Stomach smooth muscle (tissue), 2 donors: ENCODE measurements at regions not wholly inside any gene's neighbourhood (a gene's known extent, or its start where the extent isn't known, plus 50 kb on each side); places are given as distances from the start of the nearest gene placed in this dataset.

ENCODE experiments used
- H3K27ac ChIP-seq: one replicate; pipeline ENCODE4 v1.7.0; 2013; ENCODE audit warnings: mild to moderate bottlenecking, low read length, inconsistent platforms
- H3K27me3 ChIP-seq, 2 donors: one replicate each; pipeline ENCODE4 v1.7.0; 2013; ENCODE audit warnings: low read length in 2 of 2; ENCODE audit not compliant: insufficient read depth in 2 of 2, control insufficient read depth in 1 of 2
- H3K36me3 ChIP-seq, 2 donors: one replicate each; pipeline ENCODE4 v1.7.0; 2013; ENCODE audit warnings: low read length in 2 of 2; ENCODE audit not compliant: control insufficient read depth in 2 of 2, insufficient read depth in 2 of 2
- H3K4me1 ChIP-seq: one replicate; pipeline ENCODE4 v1.7.0; 2013; ENCODE audit warnings: low read length; ENCODE audit not compliant: control insufficient read depth, insufficient read depth
- H3K4me3 ChIP-seq, 2 donors: one replicate each; pipeline ENCODE4 v1.7.0; 2013; ENCODE audit warnings: low read length in 2 of 2
- H3K9ac ChIP-seq, 2 donors: one replicate each; pipeline ENCODE4 v1.7.0; 2013; ENCODE audit warnings: low read length in 2 of 2, mild to moderate bottlenecking in 1 of 2
- H3K9me3 ChIP-seq, 2 donors: one replicate each; pipeline ENCODE4 v1.7.0; 2013; ENCODE audit warnings: low read length in 2 of 2; ENCODE audit not compliant: control insufficient read depth in 2 of 2
- donor health status: healthy.
- donor health status: Pancreatic carcinoma.

DNA sequence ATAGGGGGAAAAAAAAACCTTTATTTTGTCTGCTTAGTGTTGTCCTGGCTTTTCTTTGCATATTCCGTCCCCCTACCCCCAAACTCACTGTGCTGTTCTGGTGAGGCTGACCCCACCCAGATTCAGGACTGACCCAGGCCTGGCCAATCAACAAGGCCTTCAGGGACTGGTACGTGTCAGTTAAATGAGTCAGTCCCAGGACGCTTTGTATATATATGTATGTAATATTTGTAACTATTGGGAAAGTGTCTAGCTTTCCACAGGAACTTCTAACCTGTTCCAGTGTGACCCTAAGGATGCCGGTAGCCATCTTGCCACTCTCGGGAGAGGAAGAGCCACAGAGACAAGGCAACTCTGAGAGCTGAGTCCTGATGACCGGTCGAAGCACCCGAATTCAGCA is 107.4 kb downstream of the VCPKMT start:
- no peak overlapping the region for H3K9ac ChIP-seq
- H3K36me3 ChIP-seq: no peaks in the 10 kb centered on the region
- no peaks in the 10 kb centered on the region for H3K9me3 ChIP-seq
- no peak overlapping the region for H3K27ac ChIP-seq
- H3K27me3 ChIP-seq: no peaks in the 10 kb centered on the region
- H3K4me3 ChIP-seq: no peak overlapping the region
- H3K4me1 ChIP-seq: no peaks in the 10 kb centered on the region

DNA sequence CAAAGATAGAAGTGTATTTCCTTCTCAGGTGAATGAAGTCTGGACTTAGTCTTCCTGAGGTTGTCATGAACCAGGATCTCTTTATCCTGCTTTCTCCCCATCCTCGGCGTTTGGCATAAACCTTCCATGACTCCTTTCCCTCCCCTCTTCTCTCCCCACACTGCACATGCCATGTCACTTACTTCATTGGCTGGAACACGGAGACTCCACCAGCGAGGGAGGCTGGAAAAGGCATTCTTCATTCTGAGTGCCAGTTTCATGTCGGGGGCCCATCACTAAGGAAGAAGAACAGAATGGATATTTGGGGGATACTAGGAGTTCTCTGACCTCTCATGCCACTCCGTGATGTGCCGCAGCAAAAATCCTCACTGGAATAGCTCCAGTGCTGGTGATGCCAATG is 105.6 kb downstream of the VCPKMT start:
- Histone ChIP-seq H3K9me3 (no peaks in the 10 kb centered on the region), H3K27ac (no peak overlapping the region), H3K36me3 (no peaks in the 10 kb centered on the region), H3K27me3 (no peaks in the 10 kb centered on the region), H3K9ac (no peak overlapping the region), H3K4me1 (no peaks in the 10 kb centered on the region), H3K4me3 (no peak overlapping the region)

DNA sequence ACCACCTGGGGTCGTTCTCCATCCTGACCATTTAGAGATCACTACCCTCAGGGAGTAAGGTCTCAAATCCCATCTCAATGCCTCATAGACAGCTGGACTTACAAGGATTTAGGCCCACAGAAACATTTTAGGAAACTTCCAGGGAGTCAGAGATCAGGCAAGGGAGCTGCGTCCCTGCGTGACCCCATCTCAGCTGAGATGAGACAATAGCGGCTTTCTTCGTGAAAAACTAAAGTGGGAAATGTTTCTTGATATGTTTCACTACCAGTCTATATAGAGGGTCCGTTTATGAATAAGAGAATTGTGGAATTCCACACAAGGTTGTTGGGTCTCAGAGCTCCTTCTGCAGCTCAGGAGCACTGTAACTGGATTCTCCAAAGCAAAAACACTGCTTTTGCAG is 105.1 kb downstream of the VCPKMT start:
- H3K27ac ChIP-seq: no peak overlapping the region
- no peak overlapping the region for H3K4me3 ChIP-seq
- H3K9me3 ChIP-seq: no peaks in the 10 kb centered on the region
- H3K4me1 ChIP-seq: no peaks in the 10 kb centered on the region
- no peaks in the 10 kb centered on the region for H3K36me3 ChIP-seq
- no peaks in the 10 kb centered on the region for H3K27me3 ChIP-seq
- H3K9ac ChIP-seq: no peak overlapping the region

DNA sequence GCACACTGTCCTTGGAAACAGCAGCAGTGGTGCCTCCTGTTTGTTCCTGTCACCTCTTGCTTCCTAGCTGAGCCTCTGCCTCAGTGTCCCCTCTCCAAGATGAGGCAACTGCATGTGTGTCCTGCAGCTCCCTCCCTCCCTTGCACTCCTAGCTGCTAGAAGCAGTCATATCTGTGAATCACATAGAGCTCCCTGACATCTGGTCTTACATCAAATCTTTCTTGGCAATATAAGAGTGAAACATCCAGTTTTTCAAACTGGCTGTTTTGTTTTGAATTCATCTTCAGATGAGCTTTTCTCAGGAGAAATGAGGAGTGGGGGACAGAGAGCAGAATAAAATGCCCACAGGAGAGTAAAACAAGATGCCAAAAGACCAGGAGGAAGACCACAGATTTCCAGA is 103.7 kb downstream of the VCPKMT start:
- Histone ChIP-seq H3K9ac (no peak overlapping the region), H3K36me3 (no peaks in the 10 kb centered on the region), H3K27me3 (no peaks in the 10 kb centered on the region), H3K27ac (no peak overlapping the region), H3K4me1 (no peaks in the 10 kb centered on the region), H3K4me3 (no peak overlapping the region), H3K9me3 (no peaks in the 10 kb centered on the region)

DNA sequence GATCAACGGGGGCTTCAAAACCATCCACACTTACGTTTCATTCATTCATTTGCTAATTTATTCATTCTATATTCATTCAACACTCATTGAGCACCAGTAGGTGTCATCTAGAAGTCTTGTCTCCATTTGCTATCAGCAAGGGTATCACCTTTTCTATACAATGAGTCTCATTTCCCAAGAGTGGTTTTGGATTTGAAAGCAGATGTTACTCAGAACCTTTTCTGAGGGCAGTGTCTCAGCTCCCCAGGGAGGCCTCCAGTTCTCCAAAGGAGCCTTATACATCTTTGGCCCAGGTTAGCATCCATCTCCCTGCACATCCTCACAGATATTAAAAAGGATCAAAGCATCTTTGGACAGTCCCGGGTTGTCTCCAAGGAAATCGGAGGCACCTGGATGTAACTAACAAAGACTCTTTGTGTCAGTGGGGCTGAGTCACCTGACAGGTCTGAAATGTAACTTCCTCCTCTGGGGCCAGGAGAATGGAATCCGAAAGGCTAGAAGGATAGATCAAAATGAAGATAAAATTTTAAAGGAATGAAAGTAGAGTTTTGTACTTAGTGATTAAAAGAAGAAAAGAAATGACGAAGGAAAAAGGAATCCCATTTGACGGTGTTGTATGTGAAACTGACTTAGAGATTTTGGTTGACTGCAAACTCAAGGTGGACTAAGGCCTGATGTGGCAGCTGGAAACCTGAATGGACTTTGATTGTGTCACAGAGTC is 103.0 kb downstream of the VCPKMT start:
- H3K27me3 ChIP-seq: no peaks in the 10 kb centered on the region
- H3K4me1 ChIP-seq: peaks cover 7% of the 10 kb centered on the region
- no peak overlapping the region for H3K27ac ChIP-seq
- no peak overlapping the region for H3K9ac ChIP-seq
- H3K36me3 ChIP-seq: no peaks in the 10 kb centered on the region
- H3K4me3 ChIP-seq: no peak overlapping the region
- H3K9me3 ChIP-seq: no peaks in the 10 kb centered on the region

DNA sequence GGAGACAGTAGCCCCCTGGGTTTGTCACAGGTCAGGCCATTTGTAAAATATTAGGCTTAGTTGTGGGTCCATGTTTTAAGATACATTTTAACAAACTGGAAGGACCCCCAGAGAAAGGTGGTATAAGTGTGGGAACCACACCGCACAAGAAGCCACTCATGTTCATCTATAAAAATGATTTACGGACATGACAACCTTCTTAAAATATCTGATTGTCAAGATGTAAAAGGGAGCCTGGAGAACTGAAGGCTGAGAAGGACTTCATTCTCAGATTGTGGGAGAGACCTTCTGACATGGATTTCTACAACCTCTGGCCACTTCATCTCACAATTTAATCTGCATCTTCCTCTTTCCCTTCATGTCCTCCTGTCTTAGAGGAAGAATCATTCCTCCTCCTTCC is 102.4 kb downstream of the VCPKMT start:
- Histone ChIP-seq H3K36me3 (no peaks in the 10 kb centered on the region), H3K4me3 (no peak overlapping the region), H3K9ac (no peak overlapping the region), H3K9me3 (no peaks in the 10 kb centered on the region), H3K27me3 (no peaks in the 10 kb centered on the region), H3K4me1 (peaks cover 12% of the 10 kb centered on the region), H3K27ac (no peak overlapping the region)

DNA sequence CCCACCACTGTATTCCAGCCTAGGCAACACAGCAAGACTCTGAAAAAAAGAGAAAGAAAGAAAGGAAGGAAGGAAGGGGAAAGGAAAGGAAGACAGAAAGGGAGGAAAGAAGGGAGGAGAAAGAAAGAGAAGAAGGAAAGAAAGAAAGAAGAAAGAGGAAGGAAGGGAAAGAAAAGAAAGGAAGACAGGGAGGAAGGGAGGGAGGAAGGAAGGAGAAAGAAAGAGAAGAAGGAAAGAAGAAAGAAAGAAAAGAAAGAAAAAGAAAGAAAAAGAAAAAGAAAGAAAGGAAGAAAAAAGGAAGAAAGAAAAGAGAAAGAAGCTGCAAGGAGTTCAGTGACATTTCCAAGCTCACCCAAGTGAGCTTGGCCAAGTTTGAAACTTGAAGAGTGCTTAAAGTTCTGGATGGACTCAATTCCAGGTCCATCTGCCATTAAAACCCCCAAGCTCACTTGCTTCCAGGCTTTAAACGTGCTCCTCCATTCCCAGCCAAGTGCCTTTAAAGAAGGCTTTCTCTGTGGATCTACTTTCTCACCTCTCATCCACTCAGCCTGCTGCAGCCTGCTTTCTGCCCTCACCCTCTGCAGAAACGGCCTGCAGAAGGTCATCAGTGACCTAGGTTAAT is 101.5 kb downstream of the VCPKMT start:
- H3K27me3 ChIP-seq: no peaks in the 10 kb centered on the region
- no peak overlapping the region for H3K4me3 ChIP-seq
- no peak overlapping the region for H3K27ac ChIP-seq

DNA sequence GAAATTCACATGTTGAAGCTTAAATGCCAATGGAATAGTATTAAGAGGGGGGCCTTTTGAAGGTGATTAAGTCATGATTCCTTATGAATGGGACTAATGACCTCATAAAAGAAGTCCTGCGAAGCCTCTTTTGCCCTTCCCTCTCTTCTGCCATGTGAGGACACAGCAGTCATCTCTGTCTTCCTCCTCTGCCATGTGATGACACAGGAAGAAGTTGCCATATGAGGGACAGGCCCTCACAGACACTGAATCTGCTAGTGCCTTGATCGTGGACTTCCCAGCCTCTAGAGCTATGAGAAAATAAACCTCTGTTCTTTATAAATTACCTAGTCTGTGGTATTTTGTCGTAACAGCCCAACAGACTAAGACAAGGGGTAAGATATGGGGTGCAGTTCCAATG is 100.7 kb downstream of the VCPKMT start:
- Histone ChIP-seq H3K27me3 (no peaks in the 10 kb centered on the region), H3K4me1 (peaks cover 12% of the 10 kb centered on the region), H3K4me3 (no peak overlapping the region), H3K36me3 (no peaks in the 10 kb centered on the region), H3K9ac (no peak overlapping the region), H3K27ac (no peak overlapping the region), H3K9me3 (peaks cover 0 to 3% of the 10 kb centered on the region in 2 donors)

More for the DNA sequence above, 101.5 kb downstream of the VCPKMT start:
- H3K9me3 ChIP-seq: no peaks in the 10 kb centered on the region
- H3K4me1 ChIP-seq: peaks cover 12% of the 10 kb centered on the region
- H3K36me3 ChIP-seq: no peaks in the 10 kb centered on the region
- no peak overlapping the region for H3K9ac ChIP-seq

DNA sequence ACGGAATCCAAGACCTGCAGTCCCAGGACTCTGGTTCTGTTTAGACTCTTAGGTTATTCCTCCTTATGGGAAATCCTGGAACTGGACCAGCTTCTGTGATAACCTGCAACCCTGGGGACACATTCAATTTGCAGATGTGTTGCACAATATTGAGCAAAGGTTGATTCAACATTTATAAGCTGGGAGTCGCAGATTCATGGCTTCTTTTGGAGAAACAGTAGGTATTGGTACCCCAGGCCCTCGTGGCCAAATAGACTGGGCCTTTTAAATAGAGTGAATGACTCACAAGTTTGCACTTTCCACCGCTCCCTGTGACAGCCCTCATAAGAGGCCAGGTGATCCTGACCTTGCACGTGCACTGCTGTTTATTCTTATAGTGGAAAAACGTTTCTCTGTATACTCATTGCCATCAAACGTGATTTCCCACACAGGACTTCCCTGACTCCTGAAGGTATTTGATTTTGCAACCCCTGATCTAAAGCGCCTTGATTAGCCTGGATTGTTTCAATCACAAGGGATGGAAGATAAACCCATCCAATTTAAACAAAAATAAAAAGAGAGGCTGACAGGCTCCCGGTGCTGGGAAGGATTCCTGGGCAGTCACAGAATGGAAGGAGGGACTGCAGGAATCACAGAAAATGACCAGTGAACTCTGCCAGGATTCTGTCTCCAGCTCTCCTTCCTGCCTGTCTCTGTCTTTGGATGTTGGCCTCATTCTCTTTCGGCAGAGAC is 98.0 kb downstream of the VCPKMT start:
- Histone ChIP-seq H3K4me3 (no peak overlapping the region), H3K27ac (peak overlapping the region; percentile 49), H3K4me1 (peaks cover 15% of the 10 kb centered on the region), H3K36me3 (no peaks in the 10 kb centered on the region), H3K9ac (peak overlapping the region in 1 of 2 donors; percentile 31), H3K27me3 (no peaks in the 10 kb centered on the region), H3K9me3 (peaks cover 0 to 3% of the 10 kb centered on the region in 2 donors)

DNA sequence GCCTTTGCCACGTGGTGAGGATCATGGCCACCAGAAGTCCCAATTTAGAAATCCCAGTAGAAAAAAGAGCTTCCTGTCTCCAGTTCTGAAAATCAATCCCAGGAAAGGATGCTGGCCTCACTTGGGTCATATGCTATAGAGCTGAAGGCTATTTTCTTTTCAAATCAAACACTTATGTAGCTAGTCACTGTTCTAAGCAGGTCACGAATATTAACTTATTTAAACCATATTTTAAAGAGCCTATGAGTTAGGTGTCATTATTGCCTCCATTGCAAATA is 97.5 kb downstream of the VCPKMT start:
- H3K9ac ChIP-seq: peak overlapping the region in 1 of 2 donors; percentile 31

DNA sequence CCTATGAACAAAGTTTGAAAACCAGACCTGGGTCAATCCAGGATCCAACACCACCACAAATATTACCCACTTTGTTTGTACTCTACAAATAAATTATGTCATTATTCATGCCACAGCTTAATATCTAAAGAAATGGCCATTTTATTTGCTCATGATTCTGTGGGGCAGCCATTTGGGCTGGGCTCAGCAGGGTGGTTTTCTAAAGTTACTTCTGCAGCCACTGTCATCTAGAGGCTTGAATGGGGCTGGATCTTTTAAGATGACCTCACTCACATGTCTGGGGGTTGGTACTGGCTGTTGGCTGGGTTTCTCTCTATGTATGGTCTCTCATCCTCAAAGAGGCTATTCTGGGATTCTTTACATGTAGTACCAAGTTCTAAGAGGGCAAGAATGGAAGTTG is 96.2 kb downstream of the VCPKMT start:
- Histone ChIP-seq H3K4me1 (peaks cover 22% of the 10 kb centered on the region), H3K27ac (no peak overlapping the region), H3K9ac (no peak overlapping the region), H3K36me3 (no peaks in the 10 kb centered on the region), H3K9me3 (peaks cover 0 to 3% of the 10 kb centered on the region in 2 donors), H3K27me3 (no peaks in the 10 kb centered on the region), H3K4me3 (no peak overlapping the region)

More for the DNA sequence above, 97.5 kb downstream of the VCPKMT start:
- Histone ChIP-seq H3K4me1 (peaks cover 17% of the 10 kb centered on the region), H3K9me3 (peaks cover 0 to 3% of the 10 kb centered on the region in 2 donors), H3K27ac (peak overlapping the region; percentile 49), H3K36me3 (no peaks in the 10 kb centered on the region), H3K27me3 (no peaks in the 10 kb centered on the region), H3K4me3 (no peak overlapping the region)
